Transverse colon (tissue), 4 donors: ENCODE measurements at regions not wholly inside any gene's neighbourhood (a gene's known extent, or its start where the extent isn't known, plus 50 kb on each side); places are given as distances from the start of the nearest gene placed in this dataset.

Source experiments
- DNase-seq: peaks from one replicate; pipeline ENCODE4 v3.0.0-alpha.2; 2019
- H3K27ac ChIP-seq, 4 donors: fragments of 200-600 bp; sonication (generic); 2 replicates each; pipeline ENCODE4 v1.5.1; 2016 to 2018; ENCODE audit warnings: inconsistent platforms in 4 of 4
- H3K27me3 ChIP-seq: fragments of 200-600 bp; sonication (generic); 2 replicates; pipeline ENCODE4 v1.5.1; 2017; ENCODE audit warnings: inconsistent platforms
- H3K36me3 ChIP-seq, 4 donors: fragments of 200-600 bp; sonication (generic); 2 replicates each; pipeline ENCODE4 v1.5.1; 2017 to 2019; ENCODE audit warnings: inconsistent platforms in 4 of 4
- H3K4me1 ChIP-seq, 4 donors: fragments of 200-600 bp; sonication (generic); 2 replicates each; pipeline ENCODE4 v1.5.1; 2017 to 2020; ENCODE audit warnings: inconsistent platforms in 4 of 4
- H3K4me3 ChIP-seq, 4 donors: fragments of 200-600 bp; sonication (generic); 1 replicate in 1 of 4; 2 replicates in 3 of 4; pipeline versions ENCODE4 v1.5.1 to v1.6.1; 2017 to 2019; ENCODE audit warnings: inconsistent platforms in 4 of 4
- H3K9me3 ChIP-seq, 2 donors: fragments of 200-600 bp; sonication (generic); 2 replicates each; pipeline ENCODE4 v1.5.1; 2017 to 2019; ENCODE audit warnings: inconsistent platforms in 2 of 2
- CTCF ChIP-seq, 5 experiments: fragments of 200-600 bp in 3 of 5; fragments of 450-650 bp in 2 of 5; sonication (generic) in 3 of 5; IDR thresholded peaks; 1 replicate in 2 of 5; 2 replicates in 3 of 5; pipeline ENCODE4 v1.5.1; 2016 to 2017; ENCODE audit warnings: antibody characterized with exemption in 5 of 5, inconsistent platforms in 3 of 5, mild to moderate bottlenecking in 2 of 5, moderate library complexity in 1 of 5
- EP300 ChIP-seq: sonication (generic); formaldehyde crosslinking; IDR thresholded peaks from one replicate; pipeline ENCODE4 v1.6.1; 2017; ENCODE audit warnings: antibody characterized with exemption, low read depth
- POLR2A ChIP-seq: fragments of 450-650 bp; IDR thresholded peaks from one replicate; pipeline ENCODE4 v1.6.1; 2016; ENCODE audit warnings: antibody characterized with exemption, mild to moderate bottlenecking, moderate library complexity
- POLR2AphosphoS5 ChIP-seq, 3 donors: sonication (generic); formaldehyde crosslinking; IDR thresholded peaks; one replicate each; pipeline ENCODE4 v1.6.1; 2016; ENCODE audit warnings: antibody characterized with exemption in 3 of 3
- WGBS, 2 donors: methylation state at CpG; one replicate each; pipeline ENCODE4 v1.1.5; 2018; ENCODE audit warnings: low coverage in 1 of 2; 5-methylcytosine and 5-hydroxymethylcytosine counted together
- in situ Hi-C, 4 donors: fragments of 200-750 bp; cut with MboI; loops; one replicate each; pipeline versions ENCODE4 v1.15.0 to v1.15.1; 2017; ENCODE audit warnings: low sequenced_read_pairs in 3 of 4, low pct_ligation_motif_present in 1 of 4, low pct_unique_long_range_greater_than_20kb in 1 of 4
- intact Hi-C: fragments of 100-400 bp; cut with DNase I; formaldehyde crosslinking; loops from one replicate; pipeline ENCODE4 v1.15.1; 2023; ENCODE audit warnings: low total_unique reads

GRCh38 chr2:74748665-74749064 lies 85.3 kb upstream of the HK2 start:
- in situ Hi-C loops (no loop called here), intact Hi-C loops (no loop called here)
- DNase-seq = no peak
- Histone ChIP-seq H3K4me3 (no peak overlapping the region), H3K27me3 (no peaks in the 10 kb centered on the region), H3K27ac (no peak overlapping the region), H3K4me1 (peaks cover 0 to 8% (median 4%) of the 10 kb centered on the region in 4 donors), H3K9me3 (no peaks in the 10 kb centered on the region), H3K36me3 (no peaks in the 10 kb centered on the region)
- TF ChIP-seq EP300 (no peak), POLR2A (no peak), CTCF (IDR thresholded peaks at IDR 0.05) (no peak), POLR2AphosphoS5 (IDR thresholded peaks at IDR 0.05) (no peak)
- WGBS, 2 donors = 80 to 97% methylated on average over 3 of the region's 3 CpGs

DNA sequence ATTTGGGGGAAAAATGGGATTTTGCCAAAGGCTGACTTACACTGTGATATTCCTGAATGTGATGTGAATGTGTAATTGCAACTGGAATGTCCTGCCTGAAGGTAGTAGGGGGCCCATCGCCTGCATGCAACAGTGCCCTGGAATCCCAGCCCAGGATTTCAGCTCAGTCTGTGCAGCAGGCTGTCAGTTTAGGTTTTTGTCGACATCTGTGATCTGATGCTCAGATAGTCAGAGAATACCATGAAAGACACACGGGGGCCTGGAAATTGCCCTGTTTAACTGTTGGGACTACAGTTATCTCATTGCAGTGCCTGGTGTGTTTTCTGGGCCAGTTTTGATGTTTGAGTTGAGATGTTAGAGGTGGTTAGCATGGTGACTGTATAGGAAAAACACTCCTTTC lies 84.5 kb upstream of the HK2 start:
- in situ Hi-C loops = no loop called here

GRCh38 chr2:74751981-74752851 lies 81.7 kb upstream of the HK2 start:
- in situ Hi-C loops = no loop called here
- intact Hi-C loops = no loop called here

More for the DNA sequence above, 84.5 kb upstream of the HK2 start:
- H3K27ac ChIP-seq = no peak overlapping the region
- H3K4me1 ChIP-seq = peaks cover 0 to 8% (median 4%) of the 10 kb centered on the region in 4 donors
- H3K27me3 ChIP-seq = no peaks in the 10 kb centered on the region
- DNase-seq = no peak
- H3K4me3 ChIP-seq = no peak overlapping the region
- 82% methylated on average over 3 of the region's 3 CpGs; no CpG with 5 or more reads in 1 of the 2 donors for WGBS, 2 donors
- intact Hi-C loops = no loop called here
- no peaks in the 10 kb centered on the region for H3K9me3 ChIP-seq
- H3K36me3 ChIP-seq = no peaks in the 10 kb centered on the region
- TF ChIP-seq POLR2A (no peak), POLR2AphosphoS5 (IDR thresholded peaks at IDR 0.05) (no peak), EP300 (no peak), CTCF (IDR thresholded peaks at IDR 0.05) (no peak)

More at GRCh38 chr2:74751981-74752851, 81.7 kb upstream of the HK2 start:
- Histone ChIP-seq H3K4me1 (no peaks in the 10 kb centered on the region), H3K27me3 (no peaks in the 10 kb centered on the region), H3K4me3 (no peak overlapping the region), H3K27ac (no peak overlapping the region), H3K36me3 (no peaks in the 10 kb centered on the region), H3K9me3 (peaks cover 6 to 19% of the 10 kb centered on the region in 2 donors)
- TF ChIP-seq POLR2AphosphoS5 (IDR thresholded peaks at IDR 0.05) (no peak), EP300 (no peak), CTCF (IDR thresholded peaks at IDR 0.05) (no peak), POLR2A (no peak)
- WGBS, 2 donors = 93% methylated on average over 4 of the region's 4 CpGs; no CpG with 5 or more reads in 1 of the 2 donors
- DNase-seq = no peak
